K562 (cell line): ENCODE measurements at regions not wholly inside any gene's neighbourhood (a gene's known extent, or its start where the extent isn't known, plus 50 kb on each side); places are given as distances from the start of the nearest gene placed in this dataset.

ENCODE experiments used
- ATAC-seq: fragments of 200-7000 bp; cut with Tn5 transposase; 3 replicates; pipeline ENCODE4 v1.9.1; 2020; ENCODE audit warnings: moderate library complexity
- BruUV-seq: library from RNA; stranded (reverse); fragments of 400-500 nt; replicated peaks from 2 replicates; lab custom pipeline; 2021; lab: Mats Ljungman, UMichigan
- CTCF ChIA-PET: fragments of 300-600 bp; formaldehyde crosslinking; extraction: SDS; loops from one replicate; lab custom pipeline; 2021; ENCODE audit warnings: low intra/inter-chr PET ratio; lab: Yijun Ruan, JAX
- POLR2A ChIA-PET: fragments of 300-600, 350-650 bp; sonication (Branson Sonifier 250); formaldehyde crosslinking; extraction: SDS; loops from one replicate; lab custom pipeline; 2021; ENCODE audit warnings: antibody characterized with exemption, inconsistent platforms; lab: Yijun Ruan, JAX
- DNase-seq, 4 experiments: peaks; one replicate each; pipeline versions ENCODE4 v3.0.0 to v3.0.0-alpha.2; 2011 to 2018; ENCODE audit warnings: low spot score in 3 of 4, mixed read lengths in 3 of 4; ENCODE audit errors: extremely low read depth in 1 of 4
- FAIRE-seq: peaks from 2 replicates; lab custom pipeline; 2011; peaks lifted over from hg19 to GRCh38; lab: Jason Lieb, UNC
- H2AFZ ChIP-seq: 2 replicates; pipeline ENCODE4 v1.6.0; 2011; ENCODE audit warnings: low read depth, low read length, control low read depth, inconsistent platforms
- H3K27ac ChIP-seq: fragments of 200-600 bp; 3 replicates; pipeline ENCODE4 v1.8.0; 2011; ENCODE audit warnings: low read depth, mild to moderate bottlenecking, control low read depth, inconsistent platforms, low read length, moderate library complexity, mixed read lengths; ENCODE audit errors: extremely low read depth
- H3K27me3 ChIP-seq, 2 experiments: fragments of 300-600 bp in 1 of 2; 2 replicates in 1 of 2; 3 replicates in 1 of 2; pipeline versions ENCODE4 v1.6.0 to v1.8.0; 2011; ENCODE audit warnings: inconsistent platforms in 2 of 2, low read length in 2 of 2, mild to moderate bottlenecking in 1 of 2, mixed read lengths in 1 of 2, moderate library complexity in 1 of 2; ENCODE audit not compliant: control insufficient read depth in 2 of 2, insufficient read depth in 2 of 2
- H3K36me3 ChIP-seq: fragments of 300-600 bp; 3 replicates; pipeline ENCODE4 v1.8.0; 2011; ENCODE audit warnings: mild to moderate bottlenecking, low read length, inconsistent platforms; ENCODE audit not compliant: control insufficient read depth, insufficient read depth
- H3K4me1 ChIP-seq, 2 experiments: fragments of 200-600 bp in 1 of 2; replicated peaks in 1 of 2; 2 replicates in 1 of 2; 3 replicates in 1 of 2; pipeline versions ENCODE4 v1.5.1 to v1.8.0; 2011; ENCODE audit warnings: inconsistent platforms in 2 of 2, low read length in 2 of 2, mild to moderate bottlenecking in 1 of 2, mixed read lengths in 1 of 2, moderate library complexity in 1 of 2; ENCODE audit not compliant: control insufficient read depth in 2 of 2, insufficient read depth in 2 of 2
- H3K4me2 ChIP-seq: 2 replicates; pipeline ENCODE4 v1.6.1; 2011; ENCODE audit warnings: low read length, control low read depth, inconsistent platforms, mixed read lengths; ENCODE audit not compliant: insufficient read depth
- H3K4me3 ChIP-seq: fragments of 200-600 bp; sonication (generic), shearing (Covaris generic); 2 replicates; pipeline ENCODE4 v1.5.1; 2016; ENCODE audit warnings: control low read depth, inconsistent platforms
- H3K79me2 ChIP-seq: fragments of 200-600 bp; 3 replicates; pipeline ENCODE4 v1.8.0; 2011; ENCODE audit warnings: low read length, inconsistent platforms; ENCODE audit not compliant: control insufficient read depth, insufficient read depth
- H3K9ac ChIP-seq, 2 experiments: 2 replicates each; pipeline versions ENCODE4 v1.6.0 to v1.6.1; 2011; ENCODE audit warnings: low read depth in 2 of 2, low read length in 2 of 2, control low read depth in 1 of 2, inconsistent platforms in 1 of 2, mild to moderate bottlenecking in 1 of 2, mixed read lengths in 1 of 2; ENCODE audit not compliant: insufficient read depth in 1 of 2
- H3K9me1 ChIP-seq: one replicate; pipeline ENCODE4 v1.6.0; 2011; ENCODE audit warnings: inconsistent platforms, mild to moderate bottlenecking, low read length, moderate library complexity; ENCODE audit not compliant: control insufficient read depth, insufficient read depth
- H3K9me3 ChIP-seq: replicated peaks from 2 replicates; pipeline ENCODE4 v1.5.1; 2011; ENCODE audit warnings: low read depth, low read length, inconsistent platforms; ENCODE audit not compliant: control insufficient read depth, insufficient read depth
- H4K20me1 ChIP-seq: replicated peaks from 2 replicates; pipeline ENCODE4 v1.6.1; 2011; ENCODE audit warnings: low read length, inconsistent platforms, mixed read lengths; ENCODE audit not compliant: control insufficient read depth, insufficient read depth
- GATAD2A ChIP-seq: fragments of 450-650 bp; IDR thresholded peaks from 2 replicates; pipeline ENCODE4 v1.6.1; 2017
- NELFE ChIP-seq: IDR thresholded peaks from 2 replicates; pipeline ENCODE4 v1.6.1; 2011; ENCODE audit warnings: mild to moderate bottlenecking; ENCODE audit not compliant: insufficient read depth, insufficient read length
- PHB ChIP-seq: fragments of 250-450 bp; sonication (Bioruptor Pico); IDR thresholded peaks from 2 replicates; pipeline ENCODE4 v1.5.0; 2021
- SMARCB1 ChIP-seq: IDR thresholded peaks from 2 replicates; pipeline ENCODE4 v1.6.1; 2011; ENCODE audit warnings: improper control_type of control experiment, low read depth; ENCODE audit not compliant: insufficient read length
- ZFP30 ChIP-seq: fragments of 250-450 bp; sonication (Bioruptor Pico); IDR thresholded peaks from 2 replicates; pipeline ENCODE4 v1.8.0; 2022; ENCODE audit warnings: moderate library complexity, mild to moderate bottlenecking, inconsistent platforms, borderline replicate concordance
- ZNF253 ChIP-seq: fragments of 250-450 bp; sonication (Bioruptor Pico); conservative IDR thresholded peaks from 2 replicates; pipeline ENCODE4 v1.6.1; 2021; ENCODE audit warnings: mild to moderate bottlenecking
- WGBS: fragments of 100-300 bp; shearing (Covaris generic); methylation state at CpG from one replicate; pipeline ENCODE4 v1.1.6; 2016; ENCODE audit warnings: low coverage, mixed read lengths; ENCODE audit not compliant: insufficient coverage; ENCODE audit errors: missing lambda C conversion rate; 5-methylcytosine and 5-hydroxymethylcytosine counted together
- in situ Hi-C: fragments of 300-500 bp; cut with MboI; formaldehyde crosslinking; loops from 4 replicates; pipeline ENCODE4 v1.15.0; 2018; ENCODE audit warnings: inconsistent platforms, mixed read lengths
- intact Hi-C: fragments of 100-400 bp; cut with micrococcal nuclease; formaldehyde crosslinking; loops from 2 replicates; pipeline ENCODE4 v1.14.2; 2022
- TF ChIP-seq, protein P1 (sequence below), 2 experiments: fragments of 450-650 bp in 1 of 2; sonication (generic) in 1 of 2; formaldehyde crosslinking in 1 of 2; IDR thresholded peaks in 1 of 2; conservative IDR thresholded peaks in 1 of 2; 2 replicates each; pipeline versions ENCODE4 v1.6.1 to v1.8.1; 2016 to 2023; ENCODE audit warnings: mild to moderate bottlenecking in 2 of 2, moderate library complexity in 2 of 2, inconsistent platforms in 1 of 2, missing genetic modification reagents in 1 of 2
- TF ChIP-seq, protein P2 (sequence below): sonication (generic); formaldehyde crosslinking; IDR thresholded peaks from 2 replicates; pipeline ENCODE4 v1.8.0; 2022; ENCODE audit warnings: mild to moderate bottlenecking, missing genetic modification reagents
- TF ChIP-seq, protein P3 (sequence below): fragments of 450-650 bp; IDR thresholded peaks from 2 replicates; pipeline ENCODE4 v1.7.1; 2018; ENCODE audit warnings: mild to moderate bottlenecking, low read depth; ENCODE audit not compliant: partially characterized antibody
- TF ChIP-seq, protein P4 (sequence below): conservative IDR thresholded peaks from 2 replicates; pipeline ENCODE4 v1.6.1; 2011; ENCODE audit warnings: low read depth, mild to moderate bottlenecking, low read length; ENCODE audit not compliant: control insufficient read depth

DNA sequence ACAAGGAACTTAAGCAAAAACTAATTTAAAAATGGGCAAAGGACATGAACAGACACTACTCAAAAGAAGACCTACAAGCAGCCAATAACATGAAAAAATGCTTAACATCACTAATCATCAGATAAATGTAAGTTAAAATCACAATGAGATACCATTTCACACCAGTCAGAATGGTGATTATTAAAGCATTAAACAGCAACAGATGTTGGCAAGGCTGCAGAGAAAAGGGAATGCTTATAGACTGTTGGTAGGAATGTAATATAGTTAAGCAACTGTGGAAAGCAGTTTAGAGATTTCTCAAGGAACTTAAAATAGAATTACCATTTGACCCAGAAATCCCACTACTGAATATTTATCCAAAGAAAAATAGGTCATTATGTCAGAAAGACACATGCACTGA, 482.2 kb downstream of the SQOR start:
- no peak overlapping the region for H3K9ac ChIP-seq
- no peaks in the 10 kb centered on the region for H3K79me2 ChIP-seq
- CTCF ChIA-PET, result no interaction called here
- no peaks in the 10 kb centered on the region for H3K27me3 ChIP-seq
- intact Hi-C loops (no loop called here), in situ Hi-C loops (no loop called here)
- no peak for FAIRE-seq
- no peak overlapping the region for H3K4me3 ChIP-seq
- no peaks in the 10 kb centered on the region for H3K9me3 ChIP-seq
- no peak overlapping the region for H3K4me2 ChIP-seq
- H3K36me3 ChIP-seq, result no peaks in the 10 kb centered on the region
- H3K4me1 ChIP-seq, result no peaks in the 10 kb centered on the region
- H3K9me1 ChIP-seq, result no peaks in the 10 kb centered on the region
- H3K27ac ChIP-seq, result no peak overlapping the region
- TF ChIP-seq SMARCB1 (no peak), ZNF253 (CRISPR knock-in tag) (no peak)
- TF ChIP-seq, protein P1, sequence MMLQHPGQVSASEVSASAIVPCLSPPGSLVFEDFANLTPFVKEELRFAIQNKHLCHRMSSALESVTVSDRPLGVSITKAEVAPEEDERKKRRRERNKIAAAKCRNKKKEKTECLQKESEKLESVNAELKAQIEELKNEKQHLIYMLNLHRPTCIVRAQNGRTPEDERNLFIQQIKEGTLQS (IDR thresholded peaks at IDR 0.05), result no peak
- TF ChIP-seq, protein P1 (CRISPR knock-in tag; conservative IDR thresholded peaks at IDR 0.05), result no peak
- DNase-seq, result no peak
- no peak for ATAC-seq
- H2AFZ ChIP-seq, result no peak overlapping the region
- BruUV-seq, result no TSS peak
- H4K20me1 ChIP-seq, result no peaks in the 10 kb centered on the region
- POLR2A ChIA-PET, result no interaction called here

DNA sequence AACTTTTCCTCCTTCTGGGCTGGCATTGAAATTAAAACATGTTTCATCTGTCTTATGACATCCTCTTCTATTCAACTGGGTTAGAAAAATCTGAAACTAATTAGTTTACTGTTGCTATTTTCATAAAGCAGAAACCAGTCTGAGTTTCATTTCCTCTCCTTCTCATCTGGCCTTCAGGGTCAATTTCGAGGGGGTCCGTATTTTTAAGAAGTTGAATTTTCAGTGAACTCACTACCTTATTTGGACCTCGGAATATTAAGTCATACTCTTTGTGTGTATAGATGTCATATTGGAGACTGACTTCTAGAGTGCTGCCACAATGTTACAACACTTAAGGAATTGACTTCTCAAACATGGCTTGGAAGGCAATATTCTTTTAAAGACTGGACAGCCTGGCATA, 485.9 kb downstream of the SQOR start:
- H3K27ac ChIP-seq, result no peak overlapping the region
- H3K79me2 ChIP-seq, result no peaks in the 10 kb centered on the region
- DNase-seq (no peak), FAIRE-seq (no peak), ATAC-seq (no peak)
- H3K9me3 ChIP-seq, result no peaks in the 10 kb centered on the region; the same call in 1 of the 2 replicates
- H3K4me1 ChIP-seq, result no peaks in the 10 kb centered on the region
- WGBS, result 0% methylated on average over 3 of the region's 3 CpGs
- ChIA-PET POLR2A (no interaction called here), CTCF (no interaction called here)
- H4K20me1 ChIP-seq, result no peaks in the 10 kb centered on the region
- H3K9ac ChIP-seq, result no peak overlapping the region
- no TSS peak for BruUV-seq
- H2AFZ ChIP-seq, result no peak overlapping the region
- in situ Hi-C loops (no loop called here), intact Hi-C loops (no loop called here)
- H3K9me1 ChIP-seq, result no peaks in the 10 kb centered on the region
- H3K4me2 ChIP-seq, result no peak overlapping the region
- no peaks in the 10 kb centered on the region for H3K27me3 ChIP-seq
- H3K36me3 ChIP-seq, result no peaks in the 10 kb centered on the region
- H3K4me3 ChIP-seq, result no peak overlapping the region
- TF ChIP-seq ZFP30 (CRISPR knock-in tag), result no peak
- TF ChIP-seq GATAD2A, result no peak
- TF ChIP-seq, protein P2, sequence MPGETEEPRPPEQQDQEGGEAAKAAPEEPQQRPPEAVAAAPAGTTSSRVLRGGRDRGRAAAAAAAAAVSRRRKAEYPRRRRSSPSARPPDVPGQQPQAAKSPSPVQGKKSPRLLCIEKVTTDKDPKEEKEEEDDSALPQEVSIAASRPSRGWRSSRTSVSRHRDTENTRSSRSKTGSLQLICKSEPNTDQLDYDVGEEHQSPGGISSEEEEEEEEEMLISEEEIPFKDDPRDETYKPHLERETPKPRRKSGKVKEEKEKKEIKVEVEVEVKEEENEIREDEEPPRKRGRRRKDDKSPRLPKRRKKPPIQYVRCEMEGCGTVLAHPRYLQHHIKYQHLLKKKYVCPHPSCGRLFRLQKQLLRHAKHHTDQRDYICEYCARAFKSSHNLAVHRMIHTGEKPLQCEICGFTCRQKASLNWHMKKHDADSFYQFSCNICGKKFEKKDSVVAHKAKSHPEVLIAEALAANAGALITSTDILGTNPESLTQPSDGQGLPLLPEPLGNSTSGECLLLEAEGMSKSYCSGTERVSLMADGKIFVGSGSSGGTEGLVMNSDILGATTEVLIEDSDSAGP (CRISPR knock-in tag), result no peak
- TF ChIP-seq PHB (CRISPR knock-in tag), result no peak
- TF ChIP-seq, protein P3, sequence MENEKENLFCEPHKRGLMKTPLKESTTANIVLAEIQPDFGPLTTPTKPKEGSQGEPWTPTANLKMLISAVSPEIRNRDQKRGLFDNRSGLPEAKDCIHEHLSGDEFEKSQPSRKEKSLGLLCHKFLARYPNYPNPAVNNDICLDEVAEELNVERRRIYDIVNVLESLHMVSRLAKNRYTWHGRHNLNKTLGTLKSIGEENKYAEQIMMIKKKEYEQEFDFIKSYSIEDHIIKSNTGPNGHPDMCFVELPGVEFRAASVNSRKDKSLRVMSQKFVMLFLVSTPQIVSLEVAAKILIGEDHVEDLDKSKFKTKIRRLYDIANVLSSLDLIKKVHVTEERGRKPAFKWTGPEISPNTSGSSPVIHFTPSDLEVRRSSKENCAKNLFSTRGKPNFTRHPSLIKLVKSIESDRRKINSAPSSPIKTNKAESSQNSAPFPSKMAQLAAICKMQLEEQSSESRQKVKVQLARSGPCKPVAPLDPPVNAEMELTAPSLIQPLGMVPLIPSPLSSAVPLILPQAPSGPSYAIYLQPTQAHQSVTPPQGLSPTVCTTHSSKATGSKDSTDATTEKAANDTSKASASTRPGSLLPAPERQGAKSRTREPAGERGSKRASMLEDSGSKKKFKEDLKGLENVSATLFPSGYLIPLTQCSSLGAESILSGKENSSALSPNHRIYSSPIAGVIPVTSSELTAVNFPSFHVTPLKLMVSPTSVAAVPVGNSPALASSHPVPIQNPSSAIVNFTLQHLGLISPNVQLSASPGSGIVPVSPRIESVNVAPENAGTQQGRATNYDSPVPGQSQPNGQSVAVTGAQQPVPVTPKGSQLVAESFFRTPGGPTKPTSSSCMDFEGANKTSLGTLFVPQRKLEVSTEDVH, result no peak
- no peak for TF ChIP-seq NELFE
- TF ChIP-seq, protein P4, sequence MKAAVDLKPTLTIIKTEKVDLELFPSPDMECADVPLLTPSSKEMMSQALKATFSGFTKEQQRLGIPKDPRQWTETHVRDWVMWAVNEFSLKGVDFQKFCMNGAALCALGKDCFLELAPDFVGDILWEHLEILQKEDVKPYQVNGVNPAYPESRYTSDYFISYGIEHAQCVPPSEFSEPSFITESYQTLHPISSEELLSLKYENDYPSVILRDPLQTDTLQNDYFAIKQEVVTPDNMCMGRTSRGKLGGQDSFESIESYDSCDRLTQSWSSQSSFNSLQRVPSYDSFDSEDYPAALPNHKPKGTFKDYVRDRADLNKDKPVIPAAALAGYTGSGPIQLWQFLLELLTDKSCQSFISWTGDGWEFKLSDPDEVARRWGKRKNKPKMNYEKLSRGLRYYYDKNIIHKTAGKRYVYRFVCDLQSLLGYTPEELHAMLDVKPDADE, result no peak
